ENCODE measurements at regions not wholly inside any gene's neighbourhood (a gene's known extent, or its start where the extent isn't known, plus 50 kb on each side); places are given as distances from the start of the nearest gene placed in this dataset.

DNA sequence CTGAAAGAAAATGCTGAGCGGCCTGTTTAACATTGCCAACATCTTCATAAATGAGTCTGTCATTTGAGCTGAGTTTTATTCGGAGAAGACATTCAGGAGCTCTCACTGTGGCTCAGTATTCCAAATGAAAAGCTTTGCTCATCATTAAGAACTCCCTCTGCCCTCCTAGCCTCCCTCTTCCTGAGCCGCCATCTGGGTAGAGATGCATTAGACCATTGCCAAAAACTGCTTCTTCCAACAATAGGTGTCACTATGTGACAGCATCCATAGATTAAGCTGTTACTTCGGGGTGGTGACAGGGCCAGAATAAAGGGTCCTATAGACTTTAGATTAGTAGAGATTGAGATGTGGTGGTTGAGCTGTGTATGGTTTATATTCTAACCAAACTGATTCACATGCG lies 501.4 kb upstream of the NR2F2 start:
- no peak for TF ChIP-seq POLR2A (IDR thresholded peaks at IDR 0.05)
- TF ChIP-seq, protein P1, sequence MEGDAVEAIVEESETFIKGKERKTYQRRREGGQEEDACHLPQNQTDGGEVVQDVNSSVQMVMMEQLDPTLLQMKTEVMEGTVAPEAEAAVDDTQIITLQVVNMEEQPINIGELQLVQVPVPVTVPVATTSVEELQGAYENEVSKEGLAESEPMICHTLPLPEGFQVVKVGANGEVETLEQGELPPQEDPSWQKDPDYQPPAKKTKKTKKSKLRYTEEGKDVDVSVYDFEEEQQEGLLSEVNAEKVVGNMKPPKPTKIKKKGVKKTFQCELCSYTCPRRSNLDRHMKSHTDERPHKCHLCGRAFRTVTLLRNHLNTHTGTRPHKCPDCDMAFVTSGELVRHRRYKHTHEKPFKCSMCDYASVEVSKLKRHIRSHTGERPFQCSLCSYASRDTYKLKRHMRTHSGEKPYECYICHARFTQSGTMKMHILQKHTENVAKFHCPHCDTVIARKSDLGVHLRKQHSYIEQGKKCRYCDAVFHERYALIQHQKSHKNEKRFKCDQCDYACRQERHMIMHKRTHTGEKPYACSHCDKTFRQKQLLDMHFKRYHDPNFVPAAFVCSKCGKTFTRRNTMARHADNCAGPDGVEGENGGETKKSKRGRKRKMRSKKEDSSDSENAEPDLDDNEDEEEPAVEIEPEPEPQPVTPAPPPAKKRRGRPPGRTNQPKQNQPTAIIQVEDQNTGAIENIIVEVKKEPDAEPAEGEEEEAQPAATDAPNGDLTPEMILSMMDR (IDR thresholded peaks at IDR 0.05): no peak

Data from body of pancreas (tissue), 4 donors.